Heart right ventricle (tissue), 16 donors: ENCODE measurements at regions not wholly inside any gene's neighbourhood (a gene's known extent, or its start where the extent isn't known, plus 50 kb on each side); places are given as distances from the start of the nearest gene placed in this dataset.

Source experiments
- ATAC-seq, 8 donors: fragments of 200-7000 bp; cut with Tn5 transposase; one replicate each; pipeline ENCODE4 v1.9.1; 2020; ENCODE audit warnings: mild to moderate bottlenecking in 8 of 8, moderate library complexity in 8 of 8, moderate number of reproducible peaks in 1 of 8
- DNase-seq, 2 donors: peaks; one replicate each; pipeline ENCODE4 v3.0.0-alpha.2; 2020
- H3K27ac ChIP-seq, 10 donors: fragments of 200-600 bp; sonication (generic) in 2 of 10; one replicate each; pipeline versions ENCODE4 v1.5.0 to v1.8.0; 2020 to 2022; ENCODE audit warnings: mild to moderate bottlenecking in 3 of 10
- H3K27me3 ChIP-seq, 7 donors: fragments of 200-600 bp; one replicate each; pipeline ENCODE4 v1.8.0; 2021 to 2022; ENCODE audit warnings: mild to moderate bottlenecking in 2 of 7
- H3K36me3 ChIP-seq, 9 donors: fragments of 200-600 bp; sonication (generic) in 1 of 9; one replicate each; pipeline versions ENCODE4 v1.5.0 to v1.8.0; 2020 to 2022; ENCODE audit warnings: mild to moderate bottlenecking in 2 of 9
- H3K4me1 ChIP-seq, 9 donors: fragments of 200-600 bp; sonication (generic) in 1 of 9; one replicate each; pipeline versions ENCODE4 v1.5.0 to v1.8.0; 2020 to 2022; ENCODE audit warnings: mild to moderate bottlenecking in 4 of 9
- H3K4me3 ChIP-seq, 10 donors: fragments of 200-600 bp; sonication (generic) in 2 of 10; one replicate each; pipeline versions ENCODE4 v1.5.0 to v1.8.0; 2020 to 2022; ENCODE audit warnings: mild to moderate bottlenecking in 7 of 10, moderate library complexity in 2 of 10
- H3K9me3 ChIP-seq, 11 donors: fragments of 200-600 bp in 10 of 11; sonication (generic) in 2 of 11; one replicate each; pipeline versions ENCODE4 v1.5.0 to v1.8.0; 2013 to 2022; ENCODE audit warnings: mild to moderate bottlenecking in 2 of 11, control low read depth in 1 of 11, moderate library complexity in 1 of 11
- WGBS, 2 donors: extraction: QIAGEN DNeasy Blood & Tissue Kit; methylation state at CpG; one replicate each; pipeline ENCODE4 v1.1.7; 2013; ENCODE audit warnings: inconsistent platforms in 1 of 2; 5-methylcytosine and 5-hydroxymethylcytosine counted together
- intact Hi-C, 10 donors: fragments of 100-400 bp; cut with DNase I; formaldehyde crosslinking; loops; one replicate each; pipeline versions ENCODE4 v1.11.1 to v1.14.2; 2022
- TF ChIP-seq, protein P1 (sequence below), 9 donors: fragments of 200-600 bp; sonication (generic) in 2 of 9; IDR thresholded peaks; one replicate each; pipeline versions ENCODE4 v1.5.0 to v1.8.0; 2021 to 2022; ENCODE audit warnings: antibody characterized with exemption in 9 of 9, mild to moderate bottlenecking in 5 of 9, moderate library complexity in 1 of 9
- donor health status: Arrhythmogenic right ventricular cardiomyopathy.
- donor health status: ischemic (EF 13 %, LVEDD 7.1; RV severe dilation, severe dysfunction).
- donor health status: healthy with polysubstance abuse.
- donor health status: DM: no; HTN: yes; CAD: no.
- donor health status: DM: no; HTN: no; CAD: no.
- donor health status: ischemic (EF 25% LVEDD 6.9; RV normal size, moderate dysfunction).
- donor health status: ischemic (EF 25% LVEDD 5.7; RV mildly dilated, moderate dysfunction).
- donor health status: healthy.
- donor health status: DM: yes; HTN: yes; CAD: no.
- donor health status: Ischemic cardiomyopathy.
- donor health status: ischemic (EF 35%, LVEDD 5.7; RV mildly dilated, moderate dysfunction).
- donor health status: nonischemic (EF 11% LVEDD 7.7; RV severe dilation, severe dysfunction).
- donor health status: DM: yes; HTN: yes; CAD: no.
- donor health status: PGD.
- donor health status: ischemic (EF 29% LVEDD 5.4; RV normal size, mild dysfunction).
- donor health status: nonischemic (EF 23%, LVEDD 6.1; RV moderate dilation, normal function).

DNA sequence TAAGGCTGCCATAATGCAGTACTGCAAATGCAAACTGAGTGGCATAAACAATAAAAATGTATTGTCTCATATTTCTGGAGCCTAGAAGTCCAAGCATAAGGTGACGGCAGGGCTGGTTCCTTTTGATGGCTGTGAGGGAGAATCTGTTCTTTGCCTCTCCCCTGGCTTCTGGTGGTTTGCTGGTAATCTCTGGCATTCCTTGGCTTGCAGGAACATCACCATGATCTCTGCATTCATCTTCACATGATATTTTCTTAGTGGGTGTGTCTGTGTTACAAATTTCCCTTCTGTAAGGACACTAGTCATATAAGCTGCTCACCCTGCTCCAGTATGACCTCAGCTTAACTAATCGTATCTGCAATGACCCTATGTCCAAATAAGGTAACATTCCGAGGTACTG, 1104.2 kb upstream of the CITED2 start:
- 92 to 95% methylated on average over 3 of the region's 3 CpGs for WGBS, 2 donors
- Histone ChIP-seq H3K4me1 (no peaks in the 10 kb centered on the region), H3K27ac (no peak overlapping the region), H3K9me3 (peaks cover 0 to 5% (median 0%) of the 10 kb centered on the region in 11 donors), H3K36me3 (no peaks in the 10 kb centered on the region), H3K27me3 (no peaks in the 10 kb centered on the region), H3K4me3 (no peak overlapping the region)
- intact Hi-C loops = no loop called here
- TF ChIP-seq, protein P1, sequence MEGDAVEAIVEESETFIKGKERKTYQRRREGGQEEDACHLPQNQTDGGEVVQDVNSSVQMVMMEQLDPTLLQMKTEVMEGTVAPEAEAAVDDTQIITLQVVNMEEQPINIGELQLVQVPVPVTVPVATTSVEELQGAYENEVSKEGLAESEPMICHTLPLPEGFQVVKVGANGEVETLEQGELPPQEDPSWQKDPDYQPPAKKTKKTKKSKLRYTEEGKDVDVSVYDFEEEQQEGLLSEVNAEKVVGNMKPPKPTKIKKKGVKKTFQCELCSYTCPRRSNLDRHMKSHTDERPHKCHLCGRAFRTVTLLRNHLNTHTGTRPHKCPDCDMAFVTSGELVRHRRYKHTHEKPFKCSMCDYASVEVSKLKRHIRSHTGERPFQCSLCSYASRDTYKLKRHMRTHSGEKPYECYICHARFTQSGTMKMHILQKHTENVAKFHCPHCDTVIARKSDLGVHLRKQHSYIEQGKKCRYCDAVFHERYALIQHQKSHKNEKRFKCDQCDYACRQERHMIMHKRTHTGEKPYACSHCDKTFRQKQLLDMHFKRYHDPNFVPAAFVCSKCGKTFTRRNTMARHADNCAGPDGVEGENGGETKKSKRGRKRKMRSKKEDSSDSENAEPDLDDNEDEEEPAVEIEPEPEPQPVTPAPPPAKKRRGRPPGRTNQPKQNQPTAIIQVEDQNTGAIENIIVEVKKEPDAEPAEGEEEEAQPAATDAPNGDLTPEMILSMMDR (IDR thresholded peaks at IDR 0.05) = no peak
- no peak for DNase-seq
- no peak for ATAC-seq

DNA sequence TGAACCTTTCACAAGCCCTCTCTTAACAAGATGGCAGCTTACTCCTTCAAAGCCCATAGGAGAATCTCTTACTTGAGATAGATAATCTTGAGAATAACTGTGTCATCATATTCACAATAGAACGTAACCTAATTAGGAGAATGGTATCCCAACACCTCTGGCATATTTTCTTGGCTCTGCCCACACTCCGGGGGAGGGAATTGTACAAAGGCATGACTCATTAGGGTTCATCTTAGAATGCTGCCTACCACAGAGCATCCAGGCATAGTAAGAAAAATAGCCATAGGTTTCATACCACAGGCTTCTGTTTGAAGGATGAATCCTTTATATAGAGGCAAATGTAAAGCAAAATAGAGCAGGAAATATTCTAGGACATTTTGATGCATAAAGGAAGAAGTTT, 1100.6 kb upstream of the CITED2 start:
- ATAC-seq = no peak

DNA sequence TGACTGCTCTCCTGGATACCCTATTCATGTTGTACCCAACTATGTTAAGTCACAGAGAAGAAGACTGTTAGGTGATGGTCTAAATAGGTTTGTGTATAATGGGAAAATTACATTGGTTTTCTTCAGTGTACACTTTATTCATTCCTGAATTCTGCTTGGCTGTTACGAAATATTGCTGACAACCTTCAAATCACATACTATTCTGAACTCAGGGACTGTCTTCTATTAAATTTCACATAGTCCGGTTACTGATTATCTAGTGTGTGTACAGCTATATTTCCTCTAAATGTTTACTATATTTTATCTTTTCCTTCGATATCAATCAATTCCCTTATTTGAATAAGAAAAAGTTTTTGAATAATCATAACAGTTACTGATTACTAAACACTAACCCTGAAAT, 1090.3 kb upstream of the CITED2 start:
- ATAC-seq (no peak), DNase-seq (no peak)
- no peak overlapping the region for H3K27ac ChIP-seq
- WGBS, 2 donors = 94 to 96% methylated on average over 3 of the region's 3 CpGs
- TF ChIP-seq, protein P1 (IDR thresholded peaks at IDR 0.05) = no peak
- H3K27me3 ChIP-seq = no peaks in the 10 kb centered on the region
- H3K9me3 ChIP-seq = peaks cover 0 to 38% (median 11%) of the 10 kb centered on the region in 11 donors
- no peak overlapping the region for H3K4me3 ChIP-seq
- H3K36me3 ChIP-seq = no peaks in the 10 kb centered on the region
- intact Hi-C loops = no loop called here
- H3K4me1 ChIP-seq = peaks cover 0 to 21% (median 12%) of the 10 kb centered on the region in 9 donors

More for the DNA sequence above, 1100.6 kb upstream of the CITED2 start:
- Histone ChIP-seq H3K27ac (no peak overlapping the region), H3K4me1 (no peaks in the 10 kb centered on the region), H3K4me3 (no peak overlapping the region), H3K27me3 (no peaks in the 10 kb centered on the region), H3K9me3 (peaks cover 0 to 5% (median 0%) of the 10 kb centered on the region in 11 donors), H3K36me3 (no peaks in the 10 kb centered on the region)
- 60 to 66% methylated on average over 2 of the region's 2 CpGs for WGBS, 2 donors
- TF ChIP-seq, protein P1 (IDR thresholded peaks at IDR 0.05) = no peak
- intact Hi-C loops = no loop called here
- no peak for DNase-seq

DNA sequence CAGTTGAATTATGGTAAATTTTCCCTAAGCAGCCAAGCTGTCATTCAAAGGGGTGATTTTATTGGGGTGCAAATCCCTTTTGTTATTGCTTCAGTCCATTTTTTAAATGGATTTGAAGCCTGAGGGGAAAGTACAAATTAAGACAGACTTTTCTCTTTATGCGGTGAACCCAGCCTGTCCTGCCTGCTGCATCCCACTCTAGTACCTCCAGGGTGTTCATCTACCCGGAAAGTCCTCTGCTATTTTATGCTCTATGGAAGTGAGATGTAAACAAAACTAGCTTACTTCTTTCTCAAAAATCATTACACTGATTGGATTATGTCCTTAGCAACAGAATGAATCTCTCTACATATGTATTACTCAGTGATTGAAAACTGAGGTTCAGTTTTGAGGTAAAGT, 1088.9 kb upstream of the CITED2 start:
- no peak for DNase-seq
- H3K4me3 ChIP-seq = no peak overlapping the region
- TF ChIP-seq, protein P1 (IDR thresholded peaks at IDR 0.05) = no peak
- peaks cover 0 to 21% (median 12%) of the 10 kb centered on the region in 9 donors for H3K4me1 ChIP-seq
- peak overlapping the region in 8 of 10 donors; percentile 2 to 82 (median 59) for H3K27ac ChIP-seq
- intact Hi-C loops = no loop called here
- no peaks in the 10 kb centered on the region for H3K27me3 ChIP-seq
- 84 to 85% methylated on average over 2 of the region's 2 CpGs for whole genome bisulfite sequencing, 2 donors
- ATAC-seq = no peak
- peaks cover 0 to 30% (median 11%) of the 10 kb centered on the region in 11 donors for H3K9me3 ChIP-seq
- H3K36me3 ChIP-seq = no peaks in the 10 kb centered on the region
